ENCODE measurements at regions not wholly inside any gene's neighbourhood (a gene's known extent, or its start where the extent isn't known, plus 50 kb on each side); places are given as distances from the start of the nearest gene placed in this dataset.

DNA sequence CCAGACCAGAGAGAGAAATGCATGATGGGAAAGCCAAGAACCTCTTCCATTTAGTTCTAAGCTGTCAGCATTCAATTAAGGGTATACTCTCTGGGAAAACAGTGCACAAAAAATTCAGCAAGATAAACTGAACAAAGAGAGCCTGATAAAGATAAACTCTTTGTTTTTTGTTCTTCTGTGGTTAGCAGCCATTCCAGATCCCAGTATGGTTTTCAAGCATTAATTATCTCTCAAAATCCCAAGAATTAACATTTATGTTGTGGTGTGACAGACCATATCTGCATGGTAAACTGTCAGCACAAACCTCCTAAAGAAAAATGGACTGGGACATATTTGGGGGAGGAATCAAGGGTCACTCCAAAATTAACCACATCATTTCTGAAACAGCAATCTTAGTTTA is 124.0 kb upstream of the LRRN1 start:
- no peak for TF ChIP-seq ZNF274 (IDR thresholded peaks at IDR 0.05; ENCODE audit: low read depth, low read length)
- no peak for TF ChIP-seq YY1 (IDR thresholded peaks at IDR 0.05; ENCODE audit: insufficient read depth, insufficient read length)
- TF ChIP-seq SUZ12 (IDR thresholded peaks at IDR 0.05; ENCODE audit: extremely low read depth, insufficient read depth, insufficient read length): no peak
